ENCODE measurements at regions not wholly inside any gene's neighbourhood (a gene's known extent, or its start where the extent isn't known, plus 50 kb on each side); places are given as distances from the start of the nearest gene placed in this dataset.

DNA sequence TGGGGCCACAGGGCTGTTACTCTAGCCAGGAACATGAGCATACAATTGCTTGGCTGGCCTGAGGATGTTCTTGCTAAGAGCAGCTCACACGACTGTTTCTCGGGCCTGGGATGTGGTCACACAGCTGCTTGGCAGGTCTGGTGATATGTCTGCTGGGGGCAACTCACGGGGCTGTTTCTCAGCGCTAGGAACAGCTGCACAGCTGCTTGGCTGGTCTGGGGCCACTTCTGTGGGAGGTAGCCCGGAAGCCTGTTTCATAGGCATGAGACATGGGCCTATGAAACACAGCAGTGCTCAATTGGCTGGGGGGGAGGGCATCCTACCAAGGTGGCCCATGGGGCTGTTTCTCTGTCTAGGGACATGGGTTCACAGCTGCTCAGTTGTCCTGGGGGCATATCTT is 73.4 kb upstream of the DDHD1 start:
- TF ChIP-seq, protein P1, sequence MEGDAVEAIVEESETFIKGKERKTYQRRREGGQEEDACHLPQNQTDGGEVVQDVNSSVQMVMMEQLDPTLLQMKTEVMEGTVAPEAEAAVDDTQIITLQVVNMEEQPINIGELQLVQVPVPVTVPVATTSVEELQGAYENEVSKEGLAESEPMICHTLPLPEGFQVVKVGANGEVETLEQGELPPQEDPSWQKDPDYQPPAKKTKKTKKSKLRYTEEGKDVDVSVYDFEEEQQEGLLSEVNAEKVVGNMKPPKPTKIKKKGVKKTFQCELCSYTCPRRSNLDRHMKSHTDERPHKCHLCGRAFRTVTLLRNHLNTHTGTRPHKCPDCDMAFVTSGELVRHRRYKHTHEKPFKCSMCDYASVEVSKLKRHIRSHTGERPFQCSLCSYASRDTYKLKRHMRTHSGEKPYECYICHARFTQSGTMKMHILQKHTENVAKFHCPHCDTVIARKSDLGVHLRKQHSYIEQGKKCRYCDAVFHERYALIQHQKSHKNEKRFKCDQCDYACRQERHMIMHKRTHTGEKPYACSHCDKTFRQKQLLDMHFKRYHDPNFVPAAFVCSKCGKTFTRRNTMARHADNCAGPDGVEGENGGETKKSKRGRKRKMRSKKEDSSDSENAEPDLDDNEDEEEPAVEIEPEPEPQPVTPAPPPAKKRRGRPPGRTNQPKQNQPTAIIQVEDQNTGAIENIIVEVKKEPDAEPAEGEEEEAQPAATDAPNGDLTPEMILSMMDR (conservative IDR thresholded peaks at IDR 0.05), result no peak
- no peak for TF ChIP-seq EZH2 (IDR thresholded peaks at IDR 0.05; ENCODE audit: low read depth)
